ENCODE measurements at regions not wholly inside any gene's neighbourhood (a gene's known extent, or its start where the extent isn't known, plus 50 kb on each side); places are given as distances from the start of the nearest gene placed in this dataset.

GRCh38 chr3:128551451-128551850, 58.5 kb upstream of the GATA2 start:
- TF ChIP-seq TAF1 (IDR thresholded peaks at IDR 0.05; ENCODE audit: low read depth) = no peak
- TF ChIP-seq ZBTB7A (IDR thresholded peaks at IDR 0.05; ENCODE audit: low read depth) = no peak
- TF ChIP-seq REST (IDR thresholded peaks at IDR 0.05; ENCODE audit: low read depth) = no peak
- TF ChIP-seq NFIC (IDR thresholded peaks at IDR 0.05) = no peak
- no peak for TF ChIP-seq CEBPB (IDR thresholded peaks at IDR 0.05)
- TF ChIP-seq EP300 (IDR thresholded peaks at IDR 0.05; ENCODE audit: borderline replicate concordance) = no peak
- TF ChIP-seq RAD21 (IDR thresholded peaks at IDR 0.05; ENCODE audit: low read depth) = no peak
- no peak for TF ChIP-seq EGR1 (IDR thresholded peaks at IDR 0.05)
- no peak for TF ChIP-seq CREB1 (IDR thresholded peaks at IDR 0.05; ENCODE audit: low read depth)

GRCh38 chr3:128550471-128551126, 57.6 kb upstream of the GATA2 start:
- TF ChIP-seq MAX (IDR thresholded peaks at IDR 0.05) = no peak
- TF ChIP-seq TCF12 (IDR thresholded peaks at IDR 0.05; ENCODE audit: low read depth) = no peak
- TF ChIP-seq FOXM1 (IDR thresholded peaks at IDR 0.05; ENCODE audit: borderline replicate concordance, low read depth) = no peak
- TF ChIP-seq TAF1 (IDR thresholded peaks at IDR 0.05; ENCODE audit: low read depth) = no peak
- TF ChIP-seq YY1 (IDR thresholded peaks at IDR 0.05; ENCODE audit: low read depth) = no peak
- no peak for TF ChIP-seq CEBPB (IDR thresholded peaks at IDR 0.05)
- no peak for TF ChIP-seq RAD21 (IDR thresholded peaks at IDR 0.05; ENCODE audit: low read depth)
- TF ChIP-seq EGR1 (IDR thresholded peaks at IDR 0.05) = no peak
- TF ChIP-seq CREB1 (IDR thresholded peaks at IDR 0.05; ENCODE audit: low read depth) = no peak
- TF ChIP-seq REST (IDR thresholded peaks at IDR 0.05; ENCODE audit: low read depth) = no peak
- TF ChIP-seq USF1 (IDR thresholded peaks at IDR 0.05) = no peak
- TF ChIP-seq EP300 (IDR thresholded peaks at IDR 0.05; ENCODE audit: borderline replicate concordance) = no peak
- no peak for TF ChIP-seq NFIC (IDR thresholded peaks at IDR 0.05)
- TF ChIP-seq TEAD4 (IDR thresholded peaks at IDR 0.05) = no peak

- TF ChIP-seq RAD21 (IDR thresholded peaks at IDR 0.05; ENCODE audit: low read depth) = no peak
These were observed 57.1 kb upstream of the GATA2 start for GRCh38 chr3:128550113-128550440.

GRCh38 chr3:128549283-128550112, 56.5 kb upstream of the GATA2 start:
- no peak for TF ChIP-seq YY1 (IDR thresholded peaks at IDR 0.05; ENCODE audit: low read depth)
- no peak for TF ChIP-seq TCF12 (IDR thresholded peaks at IDR 0.05; ENCODE audit: low read depth)

- no peak for TF ChIP-seq RAD21 (IDR thresholded peaks at IDR 0.05; ENCODE audit: low read depth)
- TF ChIP-seq CREB1 (IDR thresholded peaks at IDR 0.05; ENCODE audit: low read depth) = no peak
- no peak for TF ChIP-seq ZBTB7A (IDR thresholded peaks at IDR 0.05; ENCODE audit: low read depth)
- TF ChIP-seq MAX (IDR thresholded peaks at IDR 0.05) = no peak
- TF ChIP-seq REST (IDR thresholded peaks at IDR 0.05; ENCODE audit: low read depth) = no peak
- TF ChIP-seq FOXM1 (IDR thresholded peaks at IDR 0.05; ENCODE audit: borderline replicate concordance, low read depth) = no peak
- TF ChIP-seq TAF1 (IDR thresholded peaks at IDR 0.05; ENCODE audit: low read depth) = no peak
- TF ChIP-seq NFIC (IDR thresholded peaks at IDR 0.05) = no peak
- TF ChIP-seq YY1 (IDR thresholded peaks at IDR 0.05; ENCODE audit: low read depth) = no peak
- TF ChIP-seq TCF12 (IDR thresholded peaks at IDR 0.05; ENCODE audit: low read depth) = no peak
- no peak for TF ChIP-seq USF1 (IDR thresholded peaks at IDR 0.05)
- TF ChIP-seq CEBPB (IDR thresholded peaks at IDR 0.05) = no peak
- no peak for TF ChIP-seq EGR1 (IDR thresholded peaks at IDR 0.05)
- no peak for TF ChIP-seq EP300 (IDR thresholded peaks at IDR 0.05; ENCODE audit: borderline replicate concordance)
These were observed 55.7 kb upstream of the GATA2 start for GRCh38 chr3:128548426-128549282.

Measured in Ishikawa (cell line).